MCF 10A (cell line): ENCODE measurements at regions not wholly inside any gene's neighbourhood (a gene's known extent, or its start where the extent isn't known, plus 50 kb on each side); places are given as distances from the start of the nearest gene placed in this dataset.

ENCODE experiments used
- BruUV-seq: library from RNA; stranded (reverse); fragments of 400-500 nt; replicated peaks from 2 replicates; lab custom pipeline; 2021; lab: Mats Ljungman, UMichigan
- CTCF ChIA-PET: fragments of 300-600 bp; sonication (Branson Sonifier 250); formaldehyde crosslinking; extraction: SDS; loops from one replicate; lab custom pipeline; 2021; ENCODE audit warnings: antibody characterized with exemption, inconsistent platforms; lab: Yijun Ruan, JAX
- POLR2A ChIA-PET: fragments of 300-600, 350-650 bp; sonication (Branson Sonifier 250); formaldehyde crosslinking; extraction: SDS; loops from one replicate; lab custom pipeline; 2020; ENCODE audit warnings: antibody characterized with exemption, inconsistent platforms; lab: Yijun Ruan, JAX
- DNase-seq: peaks from one replicate; pipeline ENCODE4 v3.0.0-alpha.2; 2018; ENCODE audit not compliant: unreplicated experiment
- H3K27ac Mint-ChIP-seq: one replicate; pipeline ENCODE4 v1.8.0; 2022; ENCODE audit warnings: mild to moderate bottlenecking, low read depth, mixed read lengths; ENCODE audit not compliant: unreplicated experiment
- H3K27me3 Mint-ChIP-seq: one replicate; pipeline ENCODE4 v1.8.0; 2022; ENCODE audit warnings: mixed read lengths; ENCODE audit not compliant: insufficient read depth, unreplicated experiment
- H3K36me3 Mint-ChIP-seq: one replicate; pipeline ENCODE4 v1.8.0; 2022; ENCODE audit warnings: mild to moderate bottlenecking, moderate library complexity, mixed read lengths; ENCODE audit not compliant: insufficient read depth, unreplicated experiment
- H3K4me1 Mint-ChIP-seq: one replicate; pipeline ENCODE4 v1.8.0; 2022; ENCODE audit warnings: mixed read lengths; ENCODE audit not compliant: insufficient read depth, unreplicated experiment
- H3K4me3 Mint-ChIP-seq: one replicate; pipeline ENCODE4 v1.8.0; 2022; ENCODE audit warnings: mild to moderate bottlenecking, moderate library complexity, mixed read lengths; ENCODE audit not compliant: unreplicated experiment
- H3K9me3 Mint-ChIP-seq: one replicate; pipeline ENCODE4 v1.8.0; 2022; ENCODE audit warnings: mixed read lengths; ENCODE audit not compliant: unreplicated experiment
- intact Hi-C: fragments of 100-400 bp; cut with micrococcal nuclease; formaldehyde crosslinking; loops from 2 replicates; pipeline ENCODE4 v1.14.1; 2022
- TF ChIP-seq, protein P1 (sequence below): fragments of 200-600 bp; IDR thresholded peaks from one replicate; pipeline ENCODE4 v1.8.0; 2022; ENCODE audit warnings: antibody characterized with exemption, mild to moderate bottlenecking; ENCODE audit not compliant: unreplicated experiment

- no peak overlapping the region for H3K27ac Mint-ChIP-seq
- H3K36me3 Mint-ChIP-seq, result no peaks in the 10 kb centered on the region
- POLR2A ChIA-PET, result no interaction called here
- DNase-seq, result no peak
- H3K4me3 Mint-ChIP-seq, result no peak overlapping the region
- H3K27me3 Mint-ChIP-seq, result peaks cover 71% of the 10 kb centered on the region
- no peaks in the 10 kb centered on the region for H3K9me3 Mint-ChIP-seq
- CTCF ChIA-PET, result interaction anchor here (0.6 to 0.7 kb wide), 2 partner anchors 1061 to 1087 kb away, joined by 3 to 5 read pairs; no protein-coding TSS in a partner anchor
- TF ChIP-seq, protein P1, sequence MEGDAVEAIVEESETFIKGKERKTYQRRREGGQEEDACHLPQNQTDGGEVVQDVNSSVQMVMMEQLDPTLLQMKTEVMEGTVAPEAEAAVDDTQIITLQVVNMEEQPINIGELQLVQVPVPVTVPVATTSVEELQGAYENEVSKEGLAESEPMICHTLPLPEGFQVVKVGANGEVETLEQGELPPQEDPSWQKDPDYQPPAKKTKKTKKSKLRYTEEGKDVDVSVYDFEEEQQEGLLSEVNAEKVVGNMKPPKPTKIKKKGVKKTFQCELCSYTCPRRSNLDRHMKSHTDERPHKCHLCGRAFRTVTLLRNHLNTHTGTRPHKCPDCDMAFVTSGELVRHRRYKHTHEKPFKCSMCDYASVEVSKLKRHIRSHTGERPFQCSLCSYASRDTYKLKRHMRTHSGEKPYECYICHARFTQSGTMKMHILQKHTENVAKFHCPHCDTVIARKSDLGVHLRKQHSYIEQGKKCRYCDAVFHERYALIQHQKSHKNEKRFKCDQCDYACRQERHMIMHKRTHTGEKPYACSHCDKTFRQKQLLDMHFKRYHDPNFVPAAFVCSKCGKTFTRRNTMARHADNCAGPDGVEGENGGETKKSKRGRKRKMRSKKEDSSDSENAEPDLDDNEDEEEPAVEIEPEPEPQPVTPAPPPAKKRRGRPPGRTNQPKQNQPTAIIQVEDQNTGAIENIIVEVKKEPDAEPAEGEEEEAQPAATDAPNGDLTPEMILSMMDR, result no peak
- H3K4me1 Mint-ChIP-seq, result no peaks in the 10 kb centered on the region
- no TSS peak for BruUV-seq
- intact Hi-C loops, result no loop called here
Measured at GRCh38 chr4:16386711-16387320, 160.5 kb upstream of the TAPT1 start.

- Mint-ChIP-seq H3K4me3 (no peak overlapping the region), H3K4me1 (no peaks in the 10 kb centered on the region), H3K9me3 (no peaks in the 10 kb centered on the region), H3K27me3 (peaks cover 51% of the 10 kb centered on the region), H3K36me3 (no peaks in the 10 kb centered on the region), H3K27ac (no peak overlapping the region)
- DNase-seq, result no peak
- ChIA-PET CTCF (no interaction called here), POLR2A (no interaction called here)
- BruUV-seq, result no TSS peak
- TF ChIP-seq, protein P1, result no peak
- intact Hi-C loops, result no loop called here
Measured at GRCh38 chr4:16384576-16384975, 158.3 kb upstream of the TAPT1 start.

DNA sequence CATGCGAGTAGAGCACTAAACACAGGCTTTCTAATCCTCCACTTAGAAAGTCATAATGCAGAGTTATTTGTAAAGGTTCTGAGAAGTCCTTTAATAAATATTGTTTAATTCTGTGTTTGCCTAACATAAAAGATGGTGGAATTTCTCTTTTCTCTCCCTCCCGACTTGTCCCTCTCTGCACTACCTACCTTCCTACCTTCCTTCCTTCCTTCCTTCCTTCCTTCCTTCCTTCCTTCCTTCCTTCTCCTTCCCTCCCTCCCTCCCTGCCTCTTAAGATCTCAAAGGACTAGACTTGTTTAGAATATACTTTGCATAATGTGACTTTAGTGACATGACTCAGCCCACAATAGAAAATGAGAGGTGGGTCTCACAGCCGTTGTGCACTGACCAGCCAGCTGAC lies 156.3 kb upstream of the TAPT1 start:
- TF ChIP-seq, protein P1, result no peak
- H3K27ac Mint-ChIP-seq, result no peak overlapping the region
- POLR2A ChIA-PET, result no interaction called here
- peaks cover 47% of the 10 kb centered on the region for H3K27me3 Mint-ChIP-seq
- H3K9me3 Mint-ChIP-seq, result no peaks in the 10 kb centered on the region
- H3K4me1 Mint-ChIP-seq, result no peaks in the 10 kb centered on the region
- H3K4me3 Mint-ChIP-seq, result no peak overlapping the region
- no peaks in the 10 kb centered on the region for H3K36me3 Mint-ChIP-seq
- BruUV-seq, result no TSS peak
- DNase-seq, result no peak
- intact Hi-C loops, result no loop called here
- CTCF ChIA-PET, result no interaction called here

DNA sequence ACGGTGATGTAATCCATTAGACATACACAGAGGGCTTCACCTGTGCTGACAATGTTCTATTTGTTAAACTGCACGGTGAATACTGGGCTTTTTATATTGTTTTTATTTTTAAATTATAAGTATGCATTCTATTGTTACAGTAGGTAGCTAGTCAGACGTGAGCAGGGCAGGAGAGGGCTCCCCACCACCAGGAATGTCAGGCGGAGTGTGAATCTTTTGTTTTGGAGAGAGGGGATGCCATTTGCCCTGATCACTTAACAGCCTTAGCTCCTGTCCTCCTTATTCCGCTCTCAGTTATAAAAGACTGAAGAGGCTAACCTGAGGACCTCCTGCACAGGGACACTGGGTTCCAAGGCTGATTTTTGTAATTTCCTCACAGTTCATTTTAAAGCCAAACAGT lies 151.6 kb upstream of the TAPT1 start:
- CTCF ChIA-PET, result no interaction called here
- H3K36me3 Mint-ChIP-seq, result no peaks in the 10 kb centered on the region
- TF ChIP-seq, protein P1, result no peak
- BruUV-seq, result no TSS peak
- POLR2A ChIA-PET, result no interaction called here
- peaks cover 62% of the 10 kb centered on the region for H3K27me3 Mint-ChIP-seq
- no peaks in the 10 kb centered on the region for H3K4me1 Mint-ChIP-seq
- H3K9me3 Mint-ChIP-seq, result no peaks in the 10 kb centered on the region
- DNase-seq, result no peak
- no peak overlapping the region for H3K4me3 Mint-ChIP-seq
- H3K27ac Mint-ChIP-seq, result no peak overlapping the region
- intact Hi-C loops, result no loop called here
